Transverse colon (tissue), 4 donors: ENCODE measurements at regions not wholly inside any gene's neighbourhood (a gene's known extent, or its start where the extent isn't known, plus 50 kb on each side); places are given as distances from the start of the nearest gene placed in this dataset.

Experiments used
- CTCF ChIP-seq, 5 experiments: fragments of 200-600 bp in 3 of 5; fragments of 450-650 bp in 2 of 5; sonication (generic) in 3 of 5; IDR thresholded peaks; 1 replicate in 2 of 5; 2 replicates in 3 of 5; pipeline ENCODE4 v1.5.1; 2016 to 2017; ENCODE audit warnings: antibody characterized with exemption in 5 of 5, inconsistent platforms in 3 of 5, mild to moderate bottlenecking in 2 of 5, moderate library complexity in 1 of 5
- POLR2A ChIP-seq: fragments of 450-650 bp; IDR thresholded peaks from one replicate; pipeline ENCODE4 v1.6.1; 2016; ENCODE audit warnings: antibody characterized with exemption, mild to moderate bottlenecking, moderate library complexity
- POLR2AphosphoS5 ChIP-seq, 3 donors: sonication (generic); formaldehyde crosslinking; IDR thresholded peaks; one replicate each; pipeline ENCODE4 v1.6.1; 2016; ENCODE audit warnings: antibody characterized with exemption in 3 of 3

DNA sequence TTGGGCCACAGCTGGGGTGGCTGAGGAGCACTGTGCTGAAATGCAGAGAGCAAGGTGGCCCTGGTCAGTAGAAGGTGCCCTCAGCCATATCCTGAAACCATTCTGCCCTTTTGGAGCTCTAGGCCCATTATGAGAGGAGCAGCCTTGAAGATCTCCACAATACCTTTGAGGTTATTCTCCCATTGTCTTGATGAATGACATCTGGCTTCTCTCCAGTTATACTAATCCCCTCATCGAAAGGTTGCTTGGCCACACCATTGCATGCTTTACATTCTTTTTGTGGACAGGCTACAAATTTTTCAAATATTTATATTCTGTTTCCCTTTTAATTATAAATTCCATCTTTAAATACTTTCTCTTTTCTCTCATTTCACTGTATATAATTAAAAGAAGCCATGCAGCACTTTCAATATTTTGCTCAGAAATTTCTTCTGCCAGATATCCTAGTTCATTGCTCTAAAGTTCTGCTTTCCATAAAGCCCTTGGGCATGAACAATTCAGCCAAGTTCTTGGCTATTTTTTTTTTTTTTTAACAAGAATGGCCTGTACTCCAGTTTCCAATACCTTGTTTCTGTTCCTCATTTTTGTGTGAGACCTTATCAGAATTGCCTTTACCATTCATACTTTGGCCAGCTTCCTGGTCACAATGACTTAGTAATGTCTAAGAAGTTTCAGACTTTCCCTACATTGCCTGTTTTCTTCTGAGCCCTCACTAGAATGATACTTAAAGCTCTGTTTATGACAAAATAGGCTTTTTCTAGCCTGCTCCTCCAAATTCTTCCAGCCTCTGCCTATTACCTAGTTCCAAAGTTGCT is 138.9 kb upstream of the SGO1 start:
- TF ChIP-seq POLR2A (no peak), CTCF (IDR thresholded peaks at IDR 0.05) (no peak), POLR2AphosphoS5 (IDR thresholded peaks at IDR 0.05) (no peak)
